ENCODE measurements at regions not wholly inside any gene's neighbourhood (a gene's known extent, or its start where the extent isn't known, plus 50 kb on each side); places are given as distances from the start of the nearest gene placed in this dataset.
"Not testable (repeated sequence)": the region's sequence is repeated elsewhere in the genome, so short reads cannot be mapped to it uniquely, and the experiment has no call there.

DNA sequence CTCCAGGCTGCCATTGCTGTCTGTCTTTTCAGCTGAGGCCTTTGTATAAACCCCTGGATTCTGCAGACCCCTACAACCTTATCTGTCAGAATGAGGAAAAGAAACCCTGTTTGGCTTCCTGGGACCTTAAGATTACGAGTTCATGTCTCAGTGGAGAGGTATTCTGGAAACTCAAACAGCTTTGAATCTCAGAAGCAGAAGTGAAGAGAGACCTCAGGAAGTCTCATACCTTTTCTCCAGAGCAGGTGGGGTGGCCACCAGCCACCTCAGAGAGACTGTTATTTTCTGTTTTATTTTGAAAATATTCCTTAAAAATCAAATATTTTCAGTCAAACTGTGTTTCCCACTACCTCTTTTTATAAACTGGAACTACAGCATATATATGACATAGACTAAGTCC is 457.5 kb downstream of the TMEM232 start:
- DNase-seq (no peak), ATAC-seq (no peak)
- Histone ChIP-seq H3K4me3 (no peak overlapping the region), H3K9me3 (no peaks in the 10 kb centered on the region), H3K36me3 (no peaks in the 10 kb centered on the region), H3K27ac (no peak overlapping the region), H3K4me1 (no peaks in the 10 kb centered on the region), H3K27me3 (no peaks in the 10 kb centered on the region)
- intact Hi-C loops (cut with DNase I): no loop called here
- TF ChIP-seq CTCF (IDR thresholded peaks at IDR 0.05): no peak

DNA sequence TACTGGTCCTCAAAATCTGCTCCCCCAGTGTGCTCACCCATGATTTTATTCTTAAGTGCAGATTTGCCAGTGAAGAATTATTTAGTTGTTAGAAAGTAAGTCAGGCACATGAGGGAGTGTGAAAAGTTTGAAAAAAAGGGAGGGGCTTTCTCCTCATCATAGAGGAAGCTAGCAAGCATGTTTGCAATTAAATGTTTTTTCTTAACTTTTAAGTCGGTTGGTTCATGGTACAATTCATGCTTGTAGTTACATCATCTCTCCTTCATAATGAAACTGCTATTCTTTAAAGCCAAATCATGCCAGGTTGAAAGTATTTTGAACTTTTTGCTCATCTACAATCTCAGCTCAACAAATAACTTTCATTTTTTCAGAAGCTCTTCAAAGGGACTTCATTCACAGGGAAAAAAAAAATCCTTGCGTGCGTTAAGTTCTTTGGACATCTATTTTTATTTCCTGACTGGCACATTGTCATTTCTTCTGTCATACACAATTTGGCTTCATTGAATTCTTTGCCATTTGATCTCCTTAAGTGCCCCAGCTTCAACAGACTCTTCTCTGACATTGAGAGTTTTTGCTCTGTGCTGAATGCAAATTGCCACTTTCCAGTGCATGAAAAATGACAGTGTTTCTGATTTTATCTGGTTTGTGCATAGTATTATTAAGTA is 456.9 kb downstream of the TMEM232 start:
- H3K4me3 ChIP-seq: no peak overlapping the region
- H3K27me3 ChIP-seq: no peaks in the 10 kb centered on the region
- TF ChIP-seq CTCF (IDR thresholded peaks at IDR 0.05): no peak
- H3K36me3 ChIP-seq: no peaks in the 10 kb centered on the region
- no peaks in the 10 kb centered on the region for H3K4me1 ChIP-seq
- DNase-seq (no peak), ATAC-seq (no peak)
- H3K9me3 ChIP-seq: no peaks in the 10 kb centered on the region
- intact Hi-C loops (cut with DNase I): no loop called here
- H3K27ac ChIP-seq: no peak overlapping the region

GRCh38 chr5:110275878-110276277 is 450.6 kb downstream of the TMEM232 start:
- Histone ChIP-seq H3K27ac (no peak overlapping the region), H3K4me3 (no peak overlapping the region), H3K4me1 (no peaks in the 10 kb centered on the region), H3K36me3 (no peaks in the 10 kb centered on the region), H3K9me3 (no peaks in the 10 kb centered on the region), H3K27me3 (no peaks in the 10 kb centered on the region)
- no peak for TF ChIP-seq CTCF (IDR thresholded peaks at IDR 0.05)
- ATAC-seq (no peak), DNase-seq (no peak)
- intact Hi-C loops (cut with DNase I): no loop called here

DNA sequence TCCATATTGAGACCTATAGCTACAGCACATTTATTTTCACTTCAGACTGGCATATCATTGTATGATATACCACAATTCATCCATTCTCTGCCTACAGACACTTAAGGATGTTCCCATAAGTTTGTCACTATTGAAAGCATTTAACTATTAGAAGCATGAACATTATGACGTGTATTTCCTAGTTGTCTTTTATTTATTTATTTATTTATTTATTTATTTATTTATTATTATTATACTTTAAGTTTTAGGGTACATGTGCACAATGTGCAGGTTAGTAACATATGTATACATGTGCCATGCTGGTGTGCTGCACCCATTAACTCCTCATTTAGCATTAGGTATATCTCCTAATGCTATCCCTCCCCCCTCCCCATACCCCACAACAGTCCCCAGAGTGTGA is 448.0 kb downstream of the TMEM232 start:
- H3K4me1 ChIP-seq; ATAC-seq; H3K27ac ChIP-seq; DNase-seq; H3K4me3 ChIP-seq; H3K9me3 ChIP-seq; H3K36me3 ChIP-seq; intact Hi-C loops (cut with DNase I); H3K27me3 ChIP-seq: not testable (repeated sequence)

DNA sequence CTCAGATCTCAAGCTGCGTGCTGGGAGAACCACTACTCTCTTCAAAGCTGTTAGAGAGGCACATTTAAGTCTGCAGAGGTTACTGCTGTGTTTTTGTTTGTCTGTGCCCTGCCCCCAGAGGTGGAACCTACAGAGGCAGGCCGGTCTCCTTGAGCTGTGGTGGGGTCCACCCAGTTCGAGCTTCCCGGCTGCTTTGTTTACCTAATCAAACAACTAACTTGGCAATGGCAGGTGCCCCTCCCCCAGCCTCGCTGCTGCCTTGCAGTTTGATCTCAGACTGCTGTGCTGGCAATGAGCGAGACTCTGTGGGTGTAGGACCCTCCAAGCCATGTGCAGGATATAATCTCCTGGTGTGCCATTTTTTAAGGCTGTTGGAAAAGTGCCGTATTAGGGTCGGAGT is 442.4 kb downstream of the TMEM232 start:
- H3K4me1 ChIP-seq; H3K36me3 ChIP-seq; H3K4me3 ChIP-seq; intact Hi-C loops (cut with DNase I); H3K27me3 ChIP-seq; H3K9me3 ChIP-seq; H3K27ac ChIP-seq; ATAC-seq; DNase-seq: not testable (repeated sequence)

GRCh38 chr5:110288766-110289511 is 437.5 kb downstream of the TMEM232 start:
- Histone ChIP-seq H3K27ac (no peak overlapping the region), H3K36me3 (no peaks in the 10 kb centered on the region), H3K9me3 (no peaks in the 10 kb centered on the region), H3K27me3 (no peaks in the 10 kb centered on the region), H3K4me3 (no peak overlapping the region), H3K4me1 (no peaks in the 10 kb centered on the region)
- intact Hi-C loops (cut with DNase I): no loop called here
- DNase-seq (no peak), ATAC-seq (no peak)
- no peak for TF ChIP-seq CTCF (IDR thresholded peaks at IDR 0.05)
